ENCODE measurements at regions not wholly inside any gene's neighbourhood (a gene's known extent, or its start where the extent isn't known, plus 50 kb on each side); places are given as distances from the start of the nearest gene placed in this dataset.

GRCh38 chr2:8408560-8409460 is 273.0 kb upstream of the ID2 start:
- no peak for TF ChIP-seq CTCF (IDR thresholded peaks at IDR 0.05; ENCODE audit: low read depth, low read length)
- H3K4me3 ChIP-seq (replicated peaks in 1 of 2; ENCODE audit: low read depth in 2 of 2, low read length in 2 of 2): no peak overlapping the region
- no peak for DNase-seq (ENCODE audit: low read depth in 2 of 2)

- DNase-seq (ENCODE audit: low read depth in 2 of 2): no peak
- no peak overlapping the region for H3K4me3 ChIP-seq (replicated peaks in 1 of 2; ENCODE audit: low read depth in 2 of 2, low read length in 2 of 2)
- TF ChIP-seq CTCF (IDR thresholded peaks at IDR 0.05; ENCODE audit: low read depth, low read length): no peak
These were observed 272.2 kb upstream of the ID2 start for GRCh38 chr2:8409461-8410260.

DNA sequence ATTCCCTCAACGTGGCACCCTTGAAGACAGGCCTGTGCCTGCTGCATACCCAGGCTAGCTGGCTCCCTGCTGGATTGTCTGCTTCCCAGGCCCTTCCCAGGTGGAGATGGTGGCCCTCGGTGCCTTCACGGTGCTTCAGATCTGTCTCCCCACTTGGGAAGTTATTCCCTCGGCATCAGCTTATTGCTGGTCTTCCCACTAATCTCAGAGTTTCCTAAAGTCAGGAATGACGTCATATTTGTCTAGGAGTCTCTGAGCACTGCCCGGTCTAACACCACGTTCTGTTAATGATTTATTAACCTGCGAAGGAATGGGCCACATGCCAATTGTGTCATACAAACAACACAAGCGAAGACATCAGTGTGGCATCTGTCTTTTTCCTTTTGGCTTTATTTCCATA is 269.8 kb upstream of the ID2 start:
- DNase-seq (ENCODE audit: low read depth in 2 of 2): no peak
- no peak overlapping the region for H3K4me3 ChIP-seq (replicated peaks in 1 of 2; ENCODE audit: low read depth in 2 of 2, low read length in 2 of 2)
- TF ChIP-seq CTCF (IDR thresholded peaks at IDR 0.05; ENCODE audit: low read depth, low read length): no peak

GRCh38 chr2:8412586-8412985 is 269.3 kb upstream of the ID2 start:
- no peak overlapping the region for H3K4me3 ChIP-seq (replicated peaks in 1 of 2; ENCODE audit: low read depth in 2 of 2, low read length in 2 of 2)
- peak; percentile 11 to 59 for DNase-seq (ENCODE audit: low read depth in 2 of 2)
- no peak for TF ChIP-seq CTCF (IDR thresholded peaks at IDR 0.05; ENCODE audit: low read depth, low read length)

- no peak overlapping the region for H3K4me3 ChIP-seq (replicated peaks in 1 of 2; ENCODE audit: low read depth in 2 of 2, low read length in 2 of 2)
- no peak for TF ChIP-seq CTCF (IDR thresholded peaks at IDR 0.05; ENCODE audit: low read depth, low read length)
- DNase-seq (ENCODE audit: low read depth in 2 of 2): peak in 1 of 2 donors; percentile 36
These were observed 268.2 kb upstream of the ID2 start for GRCh38 chr2:8413589-8414135.

- no peak for TF ChIP-seq CTCF (IDR thresholded peaks at IDR 0.05; ENCODE audit: low read depth, low read length)
- DNase-seq (ENCODE audit: low read depth in 2 of 2): no peak
- H3K4me3 ChIP-seq (replicated peaks in 1 of 2; ENCODE audit: low read depth in 2 of 2, low read length in 2 of 2): no peak overlapping the region
These were observed 266.6 kb upstream of the ID2 start for GRCh38 chr2:8414946-8415879.
